ENCODE measurements at regions not wholly inside any gene's neighbourhood (a gene's known extent, or its start where the extent isn't known, plus 50 kb on each side); places are given as distances from the start of the nearest gene placed in this dataset.

DNA sequence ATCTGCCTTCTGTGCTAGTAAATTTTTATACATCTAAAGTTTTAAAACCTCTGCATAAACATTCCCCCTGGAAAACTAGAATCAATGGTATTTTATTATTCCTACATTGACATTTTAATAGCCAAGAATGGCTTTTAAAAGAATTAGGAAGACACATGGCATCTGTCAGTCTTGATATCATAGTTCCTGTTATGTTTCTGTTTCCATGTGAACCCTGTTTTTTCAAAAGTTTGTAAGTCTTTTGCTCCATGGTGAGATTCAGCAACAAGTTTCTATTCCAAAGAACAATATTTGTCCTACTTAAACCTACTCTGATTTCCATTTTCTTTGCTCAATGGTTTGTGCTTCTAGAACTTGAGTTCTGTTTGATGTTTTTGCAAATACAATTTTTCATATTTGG lies 95.2 kb downstream of the PLEKHG1 start:
- H3K4me3 ChIP-seq: no peak overlapping the region
- ChIA-PET RAD21 (ENCODE audit: unreplicated experiment) (interaction anchor here (0.5 to 2.3 kb wide), 7 partner anchors 9 to 457 kb away, joined by 3 to 12 read pairs (median 3); no protein-coding TSS in a partner anchor), POLR2A (no interaction called here), SMC1A (ENCODE audit: uncharacterized antibody, unreplicated experiment) (interaction anchor here (0.8 to 6.5 kb wide), 11 partner anchors 9 to 96 kb away, joined by 3 to 43 read pairs (median 4); partner anchors contain the start of gene PLEKHG1), CTCF (interaction anchor here (0.6 to 3.7 kb wide), 5 partner anchors 8 to 180 kb away, joined by 3 to 17 read pairs (median 3); no protein-coding TSS in a partner anchor)
- no TSS peak for BruUV-seq (replicated peaks)
- in situ Hi-C loops (cut with MboI): no loop called here
- peaks cover 2% of the 10 kb centered on the region; the same call in 2 of the 3 replicates for H3K9me3 ChIP-seq (replicated peaks; ENCODE audit: control insufficient read depth, insufficient read depth, low read length)
- H3K4me2 ChIP-seq (ENCODE audit: control insufficient read depth, insufficient read depth): no peak overlapping the region
- peaks cover 22% of the 10 kb centered on the region for H3K4me1 ChIP-seq (ENCODE audit: control insufficient read depth, insufficient read depth, low read length)
- no peak for TF ChIP-seq FOS (IDR thresholded peaks at IDR 0.05; ENCODE audit: borderline replicate concordance, extremely low read depth, insufficient read length)
- no peak for TF ChIP-seq MTA3 (IDR thresholded peaks at IDR 0.05; ENCODE audit: borderline replicate concordance, low read length)
- no peak for TF ChIP-seq CBX5 (IDR thresholded peaks at IDR 0.05; ENCODE audit: low read depth)
- TF ChIP-seq POLR2AphosphoS5 (IDR thresholded peaks at IDR 0.05; ENCODE audit: low read length): no peak
- no peak for ATAC-seq
- H4K20me1 ChIP-seq (ENCODE audit: control insufficient read depth, insufficient read depth): no peaks in the 10 kb centered on the region
- no peak for DNase-seq (ENCODE audit: low read depth, low spot score)
- no peak overlapping the region for H3K9ac ChIP-seq (ENCODE audit: control insufficient read depth, insufficient read depth, low read length)
- H3K79me2 ChIP-seq (ENCODE audit: control insufficient read depth, insufficient read depth, low read length): no peaks in the 10 kb centered on the region
- intact Hi-C loops (cut with micrococcal nuclease; ENCODE audit: unreplicated experiment): loop anchor here (5.0 kb wide), 2 partner anchors 58 to 278 kb away; no protein-coding TSS in a partner anchor
- no peaks in the 10 kb centered on the region; a peak in 1 of 4 replicates for H3K27me3 ChIP-seq (replicated peaks in 1 of 2; ENCODE audit: control insufficient read depth in 2 of 2, insufficient read depth in 2 of 2, low read length in 1 of 2)
- FAIRE-seq: no peak
- H3K36me3 ChIP-seq (ENCODE audit: control insufficient read depth in 2 of 2, insufficient read depth in 2 of 2, low read length in 1 of 2): no peaks in the 10 kb centered on the region
- H3K27ac ChIP-seq (ENCODE audit: control insufficient read depth, insufficient read depth): no peak overlapping the region
- H2AFZ ChIP-seq (ENCODE audit: control insufficient read depth, low read depth, low read length): no peak overlapping the region

GRCh38 chr6:150695652-150696051 lies 96.0 kb downstream of the PLEKHG1 start:
- TF ChIP-seq TCF7 (IDR thresholded peaks at IDR 0.05; ENCODE audit: borderline replicate concordance) (no peak), SP1 (IDR thresholded peaks at IDR 0.05; ENCODE audit: low read depth, low read length) (no peak), RAD21 (IDR thresholded peaks at IDR 0.05; ENCODE audit: insufficient read depth, low read depth, low read length) (no peak), GATAD2B (conservative IDR thresholded peaks at IDR 0.05; ENCODE audit: low read depth) (no peak), IRF5 (IDR thresholded peaks at IDR 0.05; ENCODE audit: borderline replicate concordance) (no peak)
- Histone ChIP-seq H2AFZ (ENCODE audit: control insufficient read depth, low read depth, low read length) (no peak overlapping the region), H4K20me1 (ENCODE audit: control insufficient read depth, insufficient read depth) (no peaks in the 10 kb centered on the region), H3K27me3 (replicated peaks in 1 of 2; ENCODE audit: control insufficient read depth in 2 of 2, insufficient read depth in 2 of 2, low read length in 1 of 2) (no peaks in the 10 kb centered on the region; a peak in 1 of 4 replicates), H3K4me2 (ENCODE audit: control insufficient read depth, insufficient read depth) (no peak overlapping the region), H3K4me1 (ENCODE audit: control insufficient read depth, insufficient read depth, low read length) (peaks cover 14% of the 10 kb centered on the region), H3K4me3 (no peak overlapping the region), H3K9me3 (replicated peaks; ENCODE audit: control insufficient read depth, insufficient read depth, low read length) (peaks cover 2% of the 10 kb centered on the region; the same call in 2 of the 3 replicates), H3K9ac (ENCODE audit: control insufficient read depth, insufficient read depth, low read length) (no peak overlapping the region), H3K27ac (ENCODE audit: control insufficient read depth, insufficient read depth) (no peak overlapping the region), H3K79me2 (ENCODE audit: control insufficient read depth, insufficient read depth, low read length) (no peaks in the 10 kb centered on the region), H3K36me3 (ENCODE audit: control insufficient read depth in 2 of 2, insufficient read depth in 2 of 2, low read length in 1 of 2) (no peaks in the 10 kb centered on the region)
- in situ Hi-C loops (cut with MboI): no loop called here
- SMC1A ChIA-PET (ENCODE audit: uncharacterized antibody, unreplicated experiment): interaction anchor here (0.6 to 6.5 kb wide), 14 partner anchors 8 to 96 kb away, joined by 3 to 43 read pairs (median 4); partner anchors contain the start of gene PLEKHG1
- no TSS peak for BruUV-seq (replicated peaks)
- RAD21 ChIA-PET (ENCODE audit: unreplicated experiment): interaction anchor here (1.0 to 2.3 kb wide), 4 partner anchors 10 to 70 kb away, joined by 3 to 12 read pairs (median 6); no protein-coding TSS in a partner anchor
- POLR2A ChIA-PET: no interaction called here
- WGBS (ENCODE audit: insufficient coverage, insufficient replicate concordance, low lambda C conversion rate, missing lambda C conversion rate): 21% methylated on average over 2 of the region's 2 CpGs
- FAIRE-seq (no peak), DNase-seq (ENCODE audit: low read depth, low spot score) (no peak), ATAC-seq (no peak)
- intact Hi-C loops (cut with micrococcal nuclease; ENCODE audit: unreplicated experiment): no loop called here
- CTCF ChIA-PET: interaction anchor here (0.7 to 3.7 kb wide), 5 partner anchors 9 to 179 kb away, joined by 3 to 17 read pairs (median 3); no protein-coding TSS in a partner anchor

All from GM12878 (cell line).